NK-92 treated with Interleukin-12 subunit alpha and Interleukin-12 subunit beta, amount 100 ng/mL, for 24 hours (cell line): ENCODE measurements at regions not wholly inside any gene's neighbourhood (a gene's known extent, or its start where the extent isn't known, plus 50 kb on each side); places are given as distances from the start of the nearest gene placed in this dataset.
"Not testable (repeated sequence)": the region's sequence is repeated elsewhere in the genome, so short reads cannot be mapped to it uniquely, and the experiment has no call there.

Experiments used
- DNase-seq: peaks from one replicate; lab custom pipeline; 2025; lab: John Stamatoyannopoulos, UW

GRCh38 chr7:81051811-81052413, 133.1 kb upstream of the SEMA3C start:
- DNase-seq, result no peak

- DNase-seq, result no peak
These were observed 126.7 kb upstream of the SEMA3C start for GRCh38 chr7:81045491-81046030.

GRCh38 chr7:81042646-81043045, 123.8 kb upstream of the SEMA3C start:
- DNase-seq, result not testable (repeated sequence)

GRCh38 chr7:81040496-81040895, 121.6 kb upstream of the SEMA3C start:
- no peak for DNase-seq

- no peak for DNase-seq
These were observed 118.0 kb upstream of the SEMA3C start for GRCh38 chr7:81036871-81037270.

- DNase-seq, result no peak
These were observed 117.2 kb upstream of the SEMA3C start for GRCh38 chr7:81036057-81036456.

GRCh38 chr7:81031996-81032395, 113.1 kb upstream of the SEMA3C start:
- DNase-seq, result no peak

GRCh38 chr7:81031243-81031642, 112.4 kb upstream of the SEMA3C start:
- no peak for DNase-seq

- no peak for DNase-seq
These were observed 111.6 kb upstream of the SEMA3C start for GRCh38 chr7:81030472-81030871.

- no peak for DNase-seq
These were observed 110.7 kb upstream of the SEMA3C start for GRCh38 chr7:81029511-81029910.

GRCh38 chr7:81025360-81025759, 106.5 kb upstream of the SEMA3C start:
- no peak for DNase-seq

- DNase-seq, result no peak
These were observed 96.1 kb upstream of the SEMA3C start for GRCh38 chr7:81014908-81015307.

- no peak for DNase-seq
These were observed 95.4 kb upstream of the SEMA3C start for GRCh38 chr7:81014266-81014665.

GRCh38 chr7:81013083-81013817, 94.4 kb upstream of the SEMA3C start:
- DNase-seq, result no peak

- no peak for DNase-seq
These were observed 90.0 kb upstream of the SEMA3C start for GRCh38 chr7:81008901-81009300.

GRCh38 chr7:81007051-81007450, 88.2 kb upstream of the SEMA3C start:
- no peak for DNase-seq

- DNase-seq, result no peak
These were observed 86.4 kb upstream of the SEMA3C start for GRCh38 chr7:81005254-81005653.

- DNase-seq, result no peak
These were observed 85.2 kb upstream of the SEMA3C start for GRCh38 chr7:81004098-81004497.

- no peak for DNase-seq
These were observed 84.5 kb upstream of the SEMA3C start for GRCh38 chr7:81003326-81003725.

- DNase-seq, result no peak
These were observed 83.6 kb upstream of the SEMA3C start for GRCh38 chr7:81002421-81002820.

GRCh38 chr7:80999771-81000170, 80.9 kb upstream of the SEMA3C start:
- DNase-seq, result no peak

GRCh38 chr7:80999100-80999499, 80.2 kb upstream of the SEMA3C start:
- DNase-seq, result no peak

GRCh38 chr7:80997841-80998240, 79.0 kb upstream of the SEMA3C start:
- no peak for DNase-seq

- not testable (repeated sequence) for DNase-seq
These were observed 77.4 kb upstream of the SEMA3C start for GRCh38 chr7:80996236-80996635.
